MM.1S (cell line): ENCODE measurements at regions not wholly inside any gene's neighbourhood (a gene's known extent, or its start where the extent isn't known, plus 50 kb on each side); places are given as distances from the start of the nearest gene placed in this dataset.

Source experiments
- CTCF ChIP-seq: fragments of 300-600 bp; sonication (generic); IDR thresholded peaks from 2 replicates; pipeline ENCODE4 v1.5.1; 2016; ENCODE audit warnings: antibody characterized with exemption, low read length, mixed read lengths
- EZH2phosphoT487 ChIP-seq: fragments of 300-600 bp; sonication (generic); IDR thresholded peaks from 2 replicates; pipeline ENCODE4 v1.6.1; 2018; ENCODE audit warnings: antibody characterized with exemption, low read length

GRCh38 chr2:215754546-215754945 lies 258.8 kb downstream of the MREG start:
- TF ChIP-seq CTCF = no peak
- no peak for TF ChIP-seq EZH2phosphoT487
